Kidney (tissue), 13 donors: ENCODE measurements at regions not wholly inside any gene's neighbourhood (a gene's known extent, or its start where the extent isn't known, plus 50 kb on each side); places are given as distances from the start of the nearest gene placed in this dataset.

Experiments used
- DNase-seq, 5 donors: peaks; one replicate each; pipeline ENCODE4 v3.0.0-alpha.2; 2013 to 2020
- FAIRE-seq: peaks from 2 replicates; lab custom pipeline; 2012; peaks lifted over from hg19 to GRCh38; lab: Jason Lieb, UNC
- H3K27ac ChIP-seq, 2 donors: one replicate each; pipeline ENCODE4 v1.7.0; 2013; ENCODE audit warnings: low read depth in 2 of 2, low read length in 2 of 2, inconsistent platforms in 1 of 2
- H3K27me3 ChIP-seq: one replicate; pipeline ENCODE4 v1.7.1; 2013; ENCODE audit warnings: low read length, inconsistent platforms; ENCODE audit not compliant: control insufficient read depth, insufficient read depth
- H3K36me3 ChIP-seq, 3 donors: one replicate each; pipeline versions ENCODE4 v1.7.0 to v1.7.1; 2013; ENCODE audit warnings: low read length in 3 of 3, control low read depth in 1 of 3, inconsistent platforms in 1 of 3; ENCODE audit not compliant: insufficient read depth in 3 of 3, control insufficient read depth in 2 of 3
- H3K4me1 ChIP-seq, 3 donors: one replicate each; pipeline versions ENCODE4 v1.7.0 to v1.7.1; 2013; ENCODE audit warnings: low read length in 3 of 3, inconsistent platforms in 1 of 3, low read depth in 1 of 3; ENCODE audit not compliant: control insufficient read depth in 2 of 3, insufficient read depth in 2 of 3
- H3K4me3 ChIP-seq, 3 donors: one replicate each; pipeline versions ENCODE4 v1.7.0 to v1.8.1; 2013; ENCODE audit warnings: low read length in 3 of 3, control low read depth in 1 of 3, inconsistent platforms in 1 of 3
- H3K9ac ChIP-seq, 3 donors: one replicate each; pipeline versions ENCODE4 v1.7.0 to v1.7.1; 2013; ENCODE audit warnings: low read length in 3 of 3, control low read depth in 1 of 3, inconsistent platforms in 1 of 3
- H3K9me3 ChIP-seq, 3 donors: one replicate each; pipeline versions ENCODE4 v1.7.0 to v1.7.1; 2013; ENCODE audit warnings: low read length in 3 of 3, control low read depth in 1 of 3, inconsistent platforms in 1 of 3; ENCODE audit not compliant: control insufficient read depth in 2 of 3, insufficient read depth in 1 of 3
- CTCF ChIP-seq: IDR thresholded peaks from 3 replicates; pipeline ENCODE4 v1.5.1; 2012; ENCODE audit warnings: mild to moderate bottlenecking, moderate library complexity, borderline replicate concordance; ENCODE audit not compliant: insufficient read depth; ENCODE audit errors: extremely low read depth
- intact Hi-C: fragments of 100-400 bp; cut with DNase I; formaldehyde crosslinking; loops from one replicate; pipeline ENCODE4 v1.11.1; 2022
- donor health status: control.
- donor health status: control.
- donor health status: control.
- donor health status: control.
- donor health status: control.
- donor health status: DM: yes; HTN: yes; CAD: no.
- donor health status: Normal renal cell carcinoma (clear cell type).

GRCh38 chr5:174246743-174247142, 201.2 kb downstream of the NSG2 start:
- intact Hi-C loops: no loop called here
- no peak for TF ChIP-seq CTCF
- Histone ChIP-seq H3K27me3 (no peaks in the 10 kb centered on the region), H3K9me3 (peaks cover 0 to 4% (median 0%) of the 10 kb centered on the region in 3 donors), H3K4me1 (no peaks in the 10 kb centered on the region), H3K4me3 (no peak overlapping the region), H3K9ac (no peak overlapping the region), H3K27ac (no peak overlapping the region), H3K36me3 (no peaks in the 10 kb centered on the region)
- DNase-seq: peak in 1 of 5 donors; percentile 1
- no peak for FAIRE-seq

GRCh38 chr5:174247301-174247700, 201.8 kb downstream of the NSG2 start:
- Histone ChIP-seq H3K9me3 (peaks cover 0 to 4% (median 0%) of the 10 kb centered on the region in 3 donors), H3K4me1 (no peaks in the 10 kb centered on the region), H3K36me3 (no peaks in the 10 kb centered on the region), H3K27me3 (no peaks in the 10 kb centered on the region), H3K27ac (no peak overlapping the region), H3K9ac (no peak overlapping the region), H3K4me3 (no peak overlapping the region)
- TF ChIP-seq CTCF: no peak
- intact Hi-C loops: no loop called here
- DNase-seq: no peak
- FAIRE-seq: no peak

- TF ChIP-seq CTCF: no peak
- no peak for FAIRE-seq
- DNase-seq: no peak
- Histone ChIP-seq H3K36me3 (no peaks in the 10 kb centered on the region), H3K27ac (no peak overlapping the region), H3K27me3 (no peaks in the 10 kb centered on the region), H3K4me3 (no peak overlapping the region), H3K9ac (no peak overlapping the region), H3K4me1 (no peaks in the 10 kb centered on the region), H3K9me3 (peaks cover 0 to 2% (median 0%) of the 10 kb centered on the region in 3 donors)
- intact Hi-C loops: no loop called here
These were observed 205.9 kb downstream of the NSG2 start for GRCh38 chr5:174251305-174252000.

GRCh38 chr5:174252121-174252520, 206.6 kb downstream of the NSG2 start:
- Histone ChIP-seq H3K9me3 (peaks cover 0 to 2% (median 0%) of the 10 kb centered on the region in 3 donors), H3K27ac (no peak overlapping the region), H3K36me3 (no peaks in the 10 kb centered on the region), H3K4me3 (no peak overlapping the region), H3K9ac (no peak overlapping the region), H3K4me1 (no peaks in the 10 kb centered on the region), H3K27me3 (no peaks in the 10 kb centered on the region)
- DNase-seq (no peak), FAIRE-seq (no peak)
- no peak for TF ChIP-seq CTCF
- intact Hi-C loops: no loop called here
